GM21723 (cell line): ENCODE measurements at regions not wholly inside any gene's neighbourhood (a gene's known extent, or its start where the extent isn't known, plus 50 kb on each side); places are given as distances from the start of the nearest gene placed in this dataset.

Experiments
- ATAC-seq: cut with Tn5 transposase; IDR thresholded peaks from one replicate; pipeline ENCODE4 v1.9.1; 2021; ENCODE audit warnings: mild to moderate bottlenecking, moderate library complexity; ENCODE audit not compliant: unreplicated experiment

- no peak for ATAC-seq
Observed at GRCh38 chr22:19574247-19574646, 50.0 kb upstream of the CLDN5 start.

GRCh38 chr22:19576460-19577421 is 52.5 kb upstream of the CLDN5 start:
- no peak for ATAC-seq

- ATAC-seq, result no peak
Observed at GRCh38 chr22:19577422-19577966, 53.3 kb upstream of the CLDN5 start.

GRCh38 chr22:19578180-19579004 is 54.2 kb upstream of the CLDN5 start:
- ATAC-seq, result no peak

- ATAC-seq, result no peak
Observed at GRCh38 chr22:19579115-19579811, 55.1 kb upstream of the CLDN5 start.

GRCh38 chr22:19579880-19580279 is 55.7 kb upstream of the CLDN5 start:
- ATAC-seq, result no peak

GRCh38 chr22:19580291-19580890 is 56.2 kb upstream of the CLDN5 start:
- no peak for ATAC-seq

GRCh38 chr22:19582033-19582693 is 58.0 kb upstream of the CLDN5 start:
- ATAC-seq, result no peak

DNA sequence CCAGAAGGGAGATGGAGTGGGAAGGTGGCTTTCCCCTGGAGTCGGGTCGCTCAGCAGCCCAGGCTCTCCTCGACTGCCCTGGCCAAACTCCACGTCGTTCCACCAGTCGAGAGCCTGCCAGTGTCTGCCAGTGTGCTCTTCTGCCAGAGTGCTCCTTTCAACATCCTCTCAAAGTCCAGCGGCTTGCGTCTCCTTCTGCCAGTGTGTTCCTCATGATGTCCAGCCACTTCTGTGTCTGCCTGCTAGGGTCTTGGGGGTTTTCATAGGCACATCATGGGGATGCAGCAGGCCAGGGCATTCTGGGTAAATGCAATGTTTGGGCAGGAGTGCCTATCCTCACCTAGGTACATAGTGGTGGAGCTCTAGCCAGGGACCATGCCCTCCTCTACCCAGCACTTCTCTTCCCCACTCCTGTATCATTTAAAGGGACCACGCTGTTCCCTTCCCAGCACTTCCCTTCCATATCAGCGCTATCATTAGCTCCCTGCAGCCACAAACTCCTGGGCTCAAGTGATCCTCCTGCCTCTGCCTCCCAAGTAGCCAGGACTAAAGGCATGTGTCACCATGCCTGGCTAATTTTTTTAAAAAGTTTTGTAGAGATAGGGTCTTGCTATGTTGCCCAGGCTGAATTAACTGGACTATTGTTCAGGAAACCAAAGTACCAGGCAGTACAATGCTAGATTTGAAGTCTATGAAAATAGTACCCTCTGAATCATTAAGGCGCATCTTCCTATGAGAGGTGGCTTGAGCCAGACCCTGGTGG is 62.9 kb upstream of the CLDN5 start:
- no peak for ATAC-seq

GRCh38 chr22:19590696-19591095 is 66.5 kb upstream of the CLDN5 start:
- ATAC-seq, result no peak

GRCh38 chr22:19591568-19591967 is 67.4 kb upstream of the CLDN5 start:
- no peak for ATAC-seq

GRCh38 chr22:19592464-19592863 is 68.3 kb upstream of the CLDN5 start:
- ATAC-seq, result no peak

- ATAC-seq, result no peak
Observed at GRCh38 chr22:19593991-19594569, 69.9 kb upstream of the CLDN5 start.

- ATAC-seq, result no peak
Observed at GRCh38 chr22:19595532-19595931, 71.3 kb upstream of the CLDN5 start.

GRCh38 chr22:19596680-19597398 is 72.6 kb upstream of the CLDN5 start:
- ATAC-seq, result no peak

DNA sequence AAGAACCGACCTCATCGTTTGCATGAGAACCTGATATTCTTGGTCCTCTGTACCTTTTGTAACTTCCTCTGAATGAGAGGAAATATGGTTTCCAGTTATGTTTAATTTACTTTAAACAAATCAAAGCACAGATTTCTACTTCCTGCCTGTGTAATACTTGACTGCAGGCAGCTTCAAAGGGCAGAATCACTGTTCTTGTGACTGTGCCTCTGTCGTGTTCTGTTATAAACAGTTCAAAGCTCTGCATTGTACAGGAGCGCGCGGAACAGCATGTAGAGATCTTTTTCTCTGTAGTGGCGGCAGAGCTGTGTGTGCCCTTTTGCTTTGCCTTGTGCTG is 73.2 kb upstream of the CLDN5 start:
- no peak for ATAC-seq

DNA sequence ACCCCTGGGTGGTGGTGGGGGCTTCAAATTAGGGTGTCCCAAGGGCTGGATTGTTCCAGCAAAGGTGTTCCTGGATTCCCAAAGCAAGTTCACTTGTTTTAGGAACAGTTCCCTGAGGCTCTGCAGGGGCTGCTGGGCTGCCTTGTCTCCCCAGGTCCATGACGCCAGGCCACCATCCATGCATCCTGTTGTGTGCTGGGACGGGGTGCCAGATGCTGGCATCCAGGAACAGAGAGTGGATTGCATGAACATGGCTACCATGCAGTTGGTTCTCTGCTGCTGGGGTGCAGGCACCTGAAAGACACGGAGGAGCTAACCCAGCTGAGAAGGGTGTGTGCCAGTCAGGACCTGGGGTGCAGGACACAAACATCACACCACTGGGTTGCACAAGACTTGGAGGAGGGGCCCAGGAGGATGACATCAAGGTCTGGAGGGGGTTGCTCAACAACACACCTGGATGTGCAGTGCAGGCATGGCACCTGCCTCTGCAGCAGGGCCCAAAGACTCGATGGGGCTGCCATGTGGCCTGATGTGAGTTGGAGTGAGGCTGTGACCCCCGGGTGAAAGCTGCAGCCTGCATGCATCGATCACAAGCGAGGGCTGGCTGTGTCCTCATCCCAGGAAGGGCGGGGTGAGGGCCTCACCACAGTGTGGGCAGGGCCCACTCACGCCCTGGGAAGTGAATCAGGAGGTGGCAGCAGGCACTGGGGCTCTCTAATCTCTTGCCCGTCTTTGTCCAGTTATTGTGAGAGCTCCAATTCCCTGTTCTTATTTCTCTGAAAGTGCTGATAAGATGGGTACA is 74.0 kb upstream of the CLDN5 start:
- no peak for ATAC-seq

DNA sequence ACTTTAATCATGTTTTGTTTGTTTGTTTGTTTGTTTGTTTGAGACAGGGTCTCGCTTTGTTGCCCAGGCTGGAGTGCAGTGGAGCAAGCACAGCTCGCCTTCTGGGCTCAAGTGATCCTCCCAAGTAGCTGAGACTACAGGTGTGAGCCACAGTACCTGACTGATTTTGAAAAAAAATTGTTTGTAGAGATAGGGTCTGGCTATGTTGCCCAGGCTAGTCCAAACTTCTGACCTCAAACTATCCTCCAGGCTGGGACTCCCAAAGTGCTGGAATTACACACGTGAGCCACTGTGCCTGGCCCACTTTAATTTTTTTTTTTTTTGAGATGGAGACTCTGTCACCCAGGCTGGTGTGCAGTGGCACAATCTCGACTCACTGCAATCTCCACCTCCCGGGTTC is 74.8 kb upstream of the CLDN5 start:
- ATAC-seq, result no peak
